Lower leg skin (tissue), 3 donors: ENCODE measurements at regions not wholly inside any gene's neighbourhood (a gene's known extent, or its start where the extent isn't known, plus 50 kb on each side); places are given as distances from the start of the nearest gene placed in this dataset.

Experiments used
- CTCF ChIP-seq, 3 donors: fragments of 450-650 bp; IDR thresholded peaks; one replicate each; pipeline ENCODE4 v1.5.1; 2016; ENCODE audit warnings: antibody characterized with exemption in 3 of 3, mild to moderate bottlenecking in 3 of 3, moderate library complexity in 2 of 3
- POLR2A ChIP-seq, 2 donors: fragments of 450-650 bp; IDR thresholded peaks; one replicate each; pipeline ENCODE4 v1.6.1; 2016 to 2017; ENCODE audit warnings: antibody characterized with exemption in 2 of 2, mild to moderate bottlenecking in 1 of 2, moderate library complexity in 1 of 2

DNA sequence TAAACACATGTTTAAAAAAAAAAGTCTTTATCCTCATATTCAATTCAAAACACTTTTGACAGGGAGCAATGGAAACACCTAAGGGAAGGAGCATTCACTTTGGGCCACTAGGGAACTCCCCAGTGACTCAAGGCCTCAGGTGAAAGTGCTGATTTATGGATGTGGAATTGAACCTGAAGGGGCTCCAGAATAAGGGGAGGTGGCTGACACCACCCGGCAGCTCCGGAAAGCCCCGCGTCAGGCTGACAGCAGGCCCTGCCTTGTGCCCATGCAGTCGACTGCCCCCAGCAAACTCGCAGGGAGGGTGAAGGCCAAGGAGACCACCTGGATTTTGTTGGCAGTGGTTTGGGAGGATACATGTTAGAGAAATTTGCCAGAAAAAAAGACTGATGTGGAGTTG, 275.3 kb upstream of the NCKAP5 start:
- no peak for TF ChIP-seq POLR2A (IDR thresholded peaks at IDR 0.05)
- no peak for TF ChIP-seq CTCF (IDR thresholded peaks at IDR 0.05)
